K562 (cell line): ENCODE measurements at regions not wholly inside any gene's neighbourhood (a gene's known extent, or its start where the extent isn't known, plus 50 kb on each side); places are given as distances from the start of the nearest gene placed in this dataset.

ENCODE experiments used
- ATAC-seq: fragments of 200-7000 bp; cut with Tn5 transposase; 3 replicates; pipeline ENCODE4 v1.9.1; 2020; ENCODE audit warnings: moderate library complexity
- BruUV-seq: library from RNA; stranded (reverse); fragments of 400-500 nt; replicated peaks from 2 replicates; lab custom pipeline; 2021; lab: Mats Ljungman, UMichigan
- CTCF ChIA-PET: fragments of 300-600 bp; formaldehyde crosslinking; extraction: SDS; loops from one replicate; lab custom pipeline; 2021; ENCODE audit warnings: low intra/inter-chr PET ratio; lab: Yijun Ruan, JAX
- POLR2A ChIA-PET: fragments of 300-600, 350-650 bp; sonication (Branson Sonifier 250); formaldehyde crosslinking; extraction: SDS; loops from one replicate; lab custom pipeline; 2021; ENCODE audit warnings: antibody characterized with exemption, inconsistent platforms; lab: Yijun Ruan, JAX
- DNase-seq, 4 experiments: peaks; one replicate each; pipeline versions ENCODE4 v3.0.0 to v3.0.0-alpha.2; 2011 to 2018; ENCODE audit warnings: low spot score in 3 of 4, mixed read lengths in 3 of 4; ENCODE audit errors: extremely low read depth in 1 of 4
- FAIRE-seq: peaks from 2 replicates; lab custom pipeline; 2011; peaks lifted over from hg19 to GRCh38; lab: Jason Lieb, UNC
- H2AFZ ChIP-seq: 2 replicates; pipeline ENCODE4 v1.6.0; 2011; ENCODE audit warnings: low read depth, low read length, control low read depth, inconsistent platforms
- H3K27ac ChIP-seq: fragments of 200-600 bp; 3 replicates; pipeline ENCODE4 v1.8.0; 2011; ENCODE audit warnings: low read depth, mild to moderate bottlenecking, control low read depth, inconsistent platforms, low read length, moderate library complexity, mixed read lengths; ENCODE audit errors: extremely low read depth
- H3K27me3 ChIP-seq, 2 experiments: fragments of 300-600 bp in 1 of 2; 2 replicates in 1 of 2; 3 replicates in 1 of 2; pipeline versions ENCODE4 v1.6.0 to v1.8.0; 2011; ENCODE audit warnings: inconsistent platforms in 2 of 2, low read length in 2 of 2, mild to moderate bottlenecking in 1 of 2, mixed read lengths in 1 of 2, moderate library complexity in 1 of 2; ENCODE audit not compliant: control insufficient read depth in 2 of 2, insufficient read depth in 2 of 2
- H3K36me3 ChIP-seq: fragments of 300-600 bp; 3 replicates; pipeline ENCODE4 v1.8.0; 2011; ENCODE audit warnings: mild to moderate bottlenecking, low read length, inconsistent platforms; ENCODE audit not compliant: control insufficient read depth, insufficient read depth
- H3K4me1 ChIP-seq, 2 experiments: fragments of 200-600 bp in 1 of 2; replicated peaks in 1 of 2; 2 replicates in 1 of 2; 3 replicates in 1 of 2; pipeline versions ENCODE4 v1.5.1 to v1.8.0; 2011; ENCODE audit warnings: inconsistent platforms in 2 of 2, low read length in 2 of 2, mild to moderate bottlenecking in 1 of 2, mixed read lengths in 1 of 2, moderate library complexity in 1 of 2; ENCODE audit not compliant: control insufficient read depth in 2 of 2, insufficient read depth in 2 of 2
- H3K4me2 ChIP-seq: 2 replicates; pipeline ENCODE4 v1.6.1; 2011; ENCODE audit warnings: low read length, control low read depth, inconsistent platforms, mixed read lengths; ENCODE audit not compliant: insufficient read depth
- H3K4me3 ChIP-seq: fragments of 200-600 bp; sonication (generic), shearing (Covaris generic); 2 replicates; pipeline ENCODE4 v1.5.1; 2016; ENCODE audit warnings: control low read depth, inconsistent platforms
- H3K79me2 ChIP-seq: fragments of 200-600 bp; 3 replicates; pipeline ENCODE4 v1.8.0; 2011; ENCODE audit warnings: low read length, inconsistent platforms; ENCODE audit not compliant: control insufficient read depth, insufficient read depth
- H3K9ac ChIP-seq, 2 experiments: 2 replicates each; pipeline versions ENCODE4 v1.6.0 to v1.6.1; 2011; ENCODE audit warnings: low read depth in 2 of 2, low read length in 2 of 2, control low read depth in 1 of 2, inconsistent platforms in 1 of 2, mild to moderate bottlenecking in 1 of 2, mixed read lengths in 1 of 2; ENCODE audit not compliant: insufficient read depth in 1 of 2
- H3K9me1 ChIP-seq: one replicate; pipeline ENCODE4 v1.6.0; 2011; ENCODE audit warnings: inconsistent platforms, mild to moderate bottlenecking, low read length, moderate library complexity; ENCODE audit not compliant: control insufficient read depth, insufficient read depth
- H3K9me3 ChIP-seq: replicated peaks from 2 replicates; pipeline ENCODE4 v1.5.1; 2011; ENCODE audit warnings: low read depth, low read length, inconsistent platforms; ENCODE audit not compliant: control insufficient read depth, insufficient read depth
- H4K20me1 ChIP-seq: replicated peaks from 2 replicates; pipeline ENCODE4 v1.6.1; 2011; ENCODE audit warnings: low read length, inconsistent platforms, mixed read lengths; ENCODE audit not compliant: control insufficient read depth, insufficient read depth
- CEBPB ChIP-seq: fragments of 450-650 bp; IDR thresholded peaks from 2 replicates; pipeline ENCODE4 v1.6.1; 2016; ENCODE audit warnings: missing genetic modification characterization, missing compliant biosample characterization
- JUNB ChIP-seq: fragments of 450-650 bp; formaldehyde crosslinking; conservative IDR thresholded peaks from 2 replicates; pipeline ENCODE4 v1.4.0; 2020; ENCODE audit warnings: mild to moderate bottlenecking
- MAFF ChIP-seq: IDR thresholded peaks from 2 replicates; pipeline ENCODE4 v1.6.1; 2012; ENCODE audit warnings: low read length, improper control_type of control experiment
- MITF ChIP-seq: IDR thresholded peaks from 2 replicates; pipeline ENCODE4 v1.6.1; 2014; ENCODE audit warnings: antibody characterized with exemption
- MTF1 ChIP-seq: fragments of 250-450 bp; sonication (Bioruptor Pico); IDR thresholded peaks from 2 replicates; pipeline ENCODE4 v1.9.0; 2021; ENCODE audit warnings: moderate library complexity, mild to moderate bottlenecking, inconsistent platforms, borderline replicate concordance
- STAT5A ChIP-seq: IDR thresholded peaks from 2 replicates; pipeline ENCODE4 v1.6.1; 2012; ENCODE audit warnings: low read length, inconsistent platforms, borderline replicate concordance
- TCF7 ChIP-seq: sonication (generic); IDR thresholded peaks from 2 replicates; pipeline ENCODE4 v1.6.1; 2016; ENCODE audit warnings: antibody characterized with exemption, borderline replicate concordance
- WGBS: fragments of 100-300 bp; shearing (Covaris generic); methylation state at CpG from one replicate; pipeline ENCODE4 v1.1.6; 2016; ENCODE audit warnings: low coverage, mixed read lengths; ENCODE audit not compliant: insufficient coverage; ENCODE audit errors: missing lambda C conversion rate; 5-methylcytosine and 5-hydroxymethylcytosine counted together
- in situ Hi-C: fragments of 300-500 bp; cut with MboI; formaldehyde crosslinking; loops from 4 replicates; pipeline ENCODE4 v1.15.0; 2018; ENCODE audit warnings: inconsistent platforms, mixed read lengths
- intact Hi-C: fragments of 100-400 bp; cut with micrococcal nuclease; formaldehyde crosslinking; loops from 2 replicates; pipeline ENCODE4 v1.14.2; 2022

DNA sequence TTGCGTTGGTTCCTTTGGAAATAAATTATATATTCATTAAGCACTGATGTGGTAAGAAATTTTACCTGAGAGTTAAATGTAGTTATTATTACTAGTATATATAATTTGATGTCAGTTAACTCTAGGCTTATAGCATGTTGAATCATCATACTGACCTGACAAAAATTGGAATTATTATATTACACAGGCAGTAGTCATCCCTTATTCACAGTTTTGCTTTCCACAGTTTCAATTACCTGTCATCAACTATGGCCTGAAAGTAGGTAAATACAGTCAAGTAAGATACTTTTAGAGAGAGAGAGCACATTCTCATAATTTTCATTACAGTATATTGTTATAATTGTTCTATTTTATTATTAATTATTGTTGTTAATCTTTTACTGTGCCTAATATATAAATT is 1074.7 kb downstream of the CDH11 start (continued):
- no peak for TF ChIP-seq MITF

DNA sequence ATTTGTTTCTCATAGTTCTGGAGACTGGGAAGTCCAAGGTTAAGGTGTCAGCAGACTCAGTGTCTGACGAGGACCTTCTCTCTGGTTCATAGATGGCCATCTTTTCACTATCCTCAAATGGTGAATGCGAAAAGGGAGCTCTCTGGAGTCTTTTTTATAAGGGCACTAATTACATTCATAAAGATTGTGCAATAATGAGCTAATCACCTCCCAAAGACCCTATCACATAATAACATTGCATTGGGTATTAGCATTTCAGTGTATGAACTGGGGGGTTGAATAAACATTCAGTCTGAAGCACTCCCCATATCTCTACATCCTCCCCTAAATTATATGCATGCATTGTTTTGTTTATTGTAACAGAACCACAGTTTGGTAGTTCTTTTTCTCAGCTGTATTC is 1086.5 kb downstream of the CDH11 start:
- H3K4me1 ChIP-seq: no peaks in the 10 kb centered on the region
- intact Hi-C loops: no loop called here
- no peaks in the 10 kb centered on the region for H3K9me1 ChIP-seq
- BruUV-seq: no TSS peak
- no peaks in the 10 kb centered on the region for H4K20me1 ChIP-seq
- ChIA-PET POLR2A (no interaction called here), CTCF (no interaction called here)
- no peak for FAIRE-seq
- H3K4me3 ChIP-seq: no peak overlapping the region
- ATAC-seq: no peak
- no peak overlapping the region for H3K4me2 ChIP-seq
- no peak for TF ChIP-seq TCF7
- peak; percentile 33 for TF ChIP-seq CEBPB (tag)
- no peak for TF ChIP-seq JUNB (CRISPR knock-in tag)
- no peak for TF ChIP-seq STAT5A
- TF ChIP-seq MAFF: no peak
- TF ChIP-seq MTF1 (CRISPR knock-in tag): no peak
- DNase-seq: no peak
- no peak overlapping the region for H2AFZ ChIP-seq
- 0% methylated on average over 2 of the region's 2 CpGs for WGBS
- H3K9me3 ChIP-seq: no peaks in the 10 kb centered on the region
- no peaks in the 10 kb centered on the region for H3K36me3 ChIP-seq
- H3K9ac ChIP-seq: no peak overlapping the region
- H3K27me3 ChIP-seq: no peaks in the 10 kb centered on the region
- no peaks in the 10 kb centered on the region for H3K79me2 ChIP-seq
- no peak overlapping the region for H3K27ac ChIP-seq
- in situ Hi-C loops: no loop called here
